Umbilical cord (tissue), 1 donor: ENCODE measurements at regions not wholly inside any gene's neighbourhood (a gene's known extent, or its start where the extent isn't known, plus 50 kb on each side); places are given as distances from the start of the nearest gene placed in this dataset.

Experiments
- DNase-seq: peaks from one replicate; pipeline ENCODE4 v3.0.0-alpha.2; 2015; ENCODE audit warnings: low spot score

GRCh38 chr6:23855497-23856116, 270.4 kb upstream of the NRSN1 start:
- DNase-seq = no peak

- DNase-seq = no peak
Observed at GRCh38 chr6:23870496-23870895, 255.5 kb upstream of the NRSN1 start.

DNA sequence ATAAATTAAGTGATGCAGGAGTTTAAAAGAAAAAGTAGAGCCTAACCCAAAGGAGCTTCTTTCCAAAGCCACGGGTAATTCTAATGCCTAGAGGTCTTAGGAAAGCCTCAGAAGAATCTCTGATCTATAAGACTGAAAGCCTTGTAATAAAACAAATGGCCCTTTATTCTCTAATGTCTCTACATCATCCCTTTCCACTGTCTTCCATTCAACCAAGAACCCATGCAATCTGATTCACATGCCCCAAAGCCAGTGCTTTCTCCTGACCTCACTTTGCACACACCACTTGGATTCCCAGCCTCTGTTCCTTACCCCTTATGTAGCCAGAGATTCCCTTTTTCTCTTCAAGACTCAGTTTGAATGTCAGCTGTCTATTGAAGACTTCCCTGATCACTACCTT, 252.9 kb upstream of the NRSN1 start:
- no peak for DNase-seq

DNA sequence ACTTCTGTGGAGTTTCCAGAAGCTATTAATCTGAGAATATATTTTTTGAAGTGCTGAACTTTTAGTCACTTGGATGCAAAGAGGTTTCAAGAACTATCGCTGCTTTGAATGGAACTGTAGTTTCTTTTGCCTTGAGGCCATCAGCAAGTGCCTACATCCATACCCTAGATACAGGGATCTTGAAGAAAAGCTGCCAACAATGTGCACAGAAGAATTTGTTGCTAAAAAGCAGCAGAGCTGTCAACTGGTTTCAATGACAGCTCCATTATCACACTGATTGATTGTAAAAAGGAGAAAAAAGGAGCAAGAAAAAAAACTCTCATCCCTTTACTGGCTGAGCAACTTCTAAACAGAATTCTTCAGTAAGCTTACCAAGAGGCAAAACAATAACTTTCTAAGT, 251.0 kb upstream of the NRSN1 start:
- peak; percentile 1 for DNase-seq

DNA sequence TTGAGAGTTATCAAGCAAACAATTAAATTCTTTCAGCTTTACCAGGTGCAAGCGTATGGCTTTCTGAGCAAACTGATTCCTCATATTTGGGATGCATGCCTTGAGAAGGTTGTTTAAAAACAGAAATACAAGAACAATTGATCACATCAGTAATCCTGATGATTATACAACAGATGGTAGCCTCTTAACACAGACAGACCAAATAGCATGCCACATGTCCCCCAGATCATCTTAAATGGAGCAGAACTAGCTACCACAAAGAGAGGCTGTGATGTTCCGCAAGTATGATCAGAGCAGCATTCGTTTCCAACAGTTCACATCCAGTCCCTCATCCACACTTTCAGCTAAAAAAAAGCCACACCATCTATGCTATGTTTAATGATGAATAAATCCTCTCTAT, 246.2 kb upstream of the NRSN1 start:
- no peak for DNase-seq

- no peak for DNase-seq
Observed at GRCh38 chr6:23890543-23891227, 235.3 kb upstream of the NRSN1 start.

- peak; percentile 6 for DNase-seq
Observed at GRCh38 chr6:23905133-23905815, 220.7 kb upstream of the NRSN1 start.

DNA sequence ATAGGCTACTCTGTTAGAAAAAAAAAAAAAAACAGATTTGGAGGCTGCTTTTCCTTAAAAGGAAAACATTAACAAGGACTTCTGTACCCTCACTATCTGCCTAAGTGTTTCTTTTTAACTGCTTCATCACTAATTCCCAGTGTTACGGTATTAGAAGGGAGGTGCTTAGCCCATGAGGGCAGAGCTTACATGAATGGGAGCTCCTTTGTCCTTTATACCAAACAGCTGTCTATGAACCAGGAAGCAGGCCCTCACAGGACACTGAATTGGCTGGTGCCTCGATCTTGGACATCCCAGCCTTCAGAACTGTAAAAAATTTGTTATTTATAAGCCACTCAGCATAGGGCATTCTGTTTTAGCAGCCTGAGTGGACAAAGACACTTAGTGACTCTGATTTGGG, 215.6 kb upstream of the NRSN1 start:
- no peak for DNase-seq

DNA sequence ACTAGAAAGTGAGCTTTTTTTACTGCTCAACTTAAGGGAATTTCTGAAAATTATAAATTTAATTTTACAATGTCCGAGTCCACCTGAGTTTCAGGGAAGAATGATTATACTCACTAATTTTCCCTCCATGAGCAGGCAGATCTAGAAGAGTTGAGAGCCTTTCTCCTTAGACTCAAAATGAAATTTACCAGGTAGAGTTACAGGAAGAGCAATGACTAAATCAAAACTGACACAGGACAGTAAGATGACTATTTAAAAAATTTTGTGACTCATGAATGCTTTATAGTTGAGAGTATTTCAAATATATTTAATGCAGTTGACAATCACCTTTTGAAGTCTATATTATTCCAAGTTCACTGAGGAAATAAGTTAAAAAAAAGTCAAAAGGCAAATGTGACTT, 198.1 kb upstream of the NRSN1 start:
- no peak for DNase-seq

GRCh38 chr6:23929201-23929600, 196.8 kb upstream of the NRSN1 start:
- DNase-seq = no peak

DNA sequence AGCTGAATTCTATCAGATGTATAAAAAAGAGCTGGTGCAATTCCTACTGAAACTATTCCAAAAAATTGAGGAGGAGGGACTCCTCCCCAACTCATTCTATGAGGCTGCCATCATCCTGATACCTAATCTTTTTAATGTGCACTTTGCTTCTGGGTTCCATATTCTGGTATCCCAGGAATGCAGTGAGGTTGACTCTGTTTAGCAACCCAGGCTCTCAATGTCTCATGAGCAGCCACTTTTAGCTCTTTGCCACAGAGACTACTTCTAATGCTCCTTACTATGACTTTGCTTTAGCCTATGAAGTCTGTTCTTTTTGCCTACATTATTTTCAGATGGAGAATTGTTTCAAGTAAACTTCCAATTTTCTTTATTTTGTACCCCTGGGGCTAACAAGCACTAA, 185.5 kb upstream of the NRSN1 start:
- DNase-seq = peak; percentile 30

DNA sequence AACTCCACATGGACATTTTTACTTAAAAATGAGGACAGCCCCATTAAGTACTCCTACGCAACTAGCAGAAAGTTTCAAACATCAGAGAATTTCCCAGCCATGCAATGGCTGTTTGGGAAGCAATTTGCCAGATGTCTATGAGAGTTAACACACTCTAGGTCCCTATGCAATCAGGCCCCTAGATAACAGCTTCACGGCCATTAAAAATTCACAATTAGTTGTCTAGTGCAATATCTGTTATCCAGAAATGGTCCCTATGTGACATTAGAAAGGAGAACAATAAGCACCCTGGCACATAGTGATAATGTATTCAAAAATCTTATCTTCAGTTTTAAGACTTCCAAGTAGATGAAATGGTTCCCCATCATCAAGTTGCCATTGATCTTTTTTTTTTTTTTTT, 174.3 kb upstream of the NRSN1 start:
- no peak for DNase-seq

- no peak for DNase-seq
Observed at GRCh38 chr6:23952245-23952644, 173.8 kb upstream of the NRSN1 start.

- no peak for DNase-seq
Observed at GRCh38 chr6:23953976-23954375, 172.0 kb upstream of the NRSN1 start.

GRCh38 chr6:23957017-23957416, 169.0 kb upstream of the NRSN1 start:
- no peak for DNase-seq

DNA sequence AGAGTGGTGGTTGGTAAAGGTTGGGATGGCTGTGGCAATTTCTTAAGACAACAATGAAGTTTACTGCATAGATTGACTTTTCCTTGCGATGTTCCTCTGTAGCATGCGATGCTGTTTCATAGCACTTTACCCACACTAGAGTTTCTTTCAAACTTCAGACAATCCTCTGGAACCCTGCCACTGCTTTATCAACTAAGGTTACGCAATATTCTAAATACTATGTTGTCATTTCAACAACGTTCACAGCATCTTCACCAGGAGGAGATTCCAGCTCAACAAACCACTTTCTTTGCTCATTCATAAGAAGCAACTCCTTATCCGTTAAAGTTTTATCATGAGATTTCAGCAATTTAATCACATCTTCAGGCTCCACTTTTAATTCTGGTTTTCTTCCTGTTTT, 161.2 kb upstream of the NRSN1 start:
- DNase-seq = peak; percentile 23

DNA sequence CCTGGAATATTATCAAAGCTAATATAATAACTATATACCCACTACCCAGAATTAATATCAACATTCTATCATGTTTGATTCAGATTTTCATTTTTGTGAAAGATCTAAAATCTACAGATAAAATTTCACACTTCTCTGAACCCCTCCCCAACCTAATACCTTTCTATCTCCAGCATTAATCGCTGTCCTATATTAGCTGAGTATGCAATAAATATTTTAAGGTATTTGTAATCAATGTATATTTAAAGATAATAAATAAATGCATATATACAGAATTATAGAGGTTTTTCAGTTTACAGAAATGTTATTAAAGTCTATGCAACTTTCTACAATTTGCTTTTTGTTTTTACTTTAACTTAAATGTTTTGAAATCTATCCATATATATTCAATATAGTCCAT, 156.7 kb upstream of the NRSN1 start:
- no peak for DNase-seq

DNA sequence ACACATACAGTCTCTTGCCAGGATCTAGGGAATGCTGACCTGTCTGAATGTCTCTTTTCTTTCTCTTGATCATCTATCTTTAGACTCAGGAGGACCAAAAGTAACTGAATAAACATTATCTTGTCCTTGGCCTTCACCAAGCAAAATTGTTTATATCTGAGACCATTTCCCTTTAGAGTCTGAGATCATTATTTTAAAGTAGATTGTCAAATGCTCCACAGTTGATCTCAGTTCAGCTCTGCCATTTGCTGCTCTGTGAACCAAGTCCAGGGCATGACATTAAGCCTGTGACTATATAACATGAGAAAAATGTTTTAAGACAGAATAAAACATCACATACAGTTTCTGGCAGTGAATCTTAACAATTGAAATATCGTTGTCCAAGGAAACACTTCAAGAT, 148.3 kb upstream of the NRSN1 start:
- DNase-seq = no peak

DNA sequence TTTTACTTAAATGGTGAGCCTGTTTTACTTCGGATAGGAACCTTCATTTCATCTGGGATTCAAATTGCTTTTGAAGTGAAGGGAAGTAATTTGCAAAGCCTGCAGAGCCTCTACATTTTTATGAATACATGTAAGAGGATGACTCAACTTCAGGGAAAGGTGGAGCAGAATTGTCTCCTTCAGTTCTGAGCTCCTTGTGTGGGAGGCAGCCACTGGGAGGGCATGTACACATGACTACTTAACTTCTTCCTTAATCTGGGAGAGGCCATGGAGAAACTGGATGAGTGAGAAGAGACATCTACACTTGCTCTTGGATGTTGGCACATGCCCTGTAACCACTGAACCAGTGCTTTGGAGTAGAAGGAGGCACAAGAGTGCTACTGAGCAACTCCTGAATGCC, 145.1 kb upstream of the NRSN1 start:
- no peak for DNase-seq

DNA sequence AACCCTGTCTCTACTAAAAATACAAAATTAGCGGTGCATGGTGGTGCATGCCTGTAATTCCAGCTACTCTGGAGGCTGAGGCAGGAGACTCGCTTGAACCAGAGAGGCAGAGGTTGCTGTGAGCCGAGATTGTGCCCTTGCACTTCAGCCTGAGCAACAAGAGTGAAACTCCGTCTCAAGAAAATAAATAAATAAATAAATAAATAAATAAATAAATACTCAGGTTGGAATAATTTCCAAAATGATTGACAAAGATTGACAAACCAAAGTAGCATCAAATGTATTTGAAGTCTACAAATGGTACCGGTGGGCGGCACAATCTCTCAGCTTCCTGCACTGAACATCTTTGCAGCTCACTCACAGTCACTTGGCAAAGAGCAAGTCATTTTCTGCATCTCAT, 144.1 kb upstream of the NRSN1 start:
- DNase-seq = no peak

GRCh38 chr6:23983735-23984134, 142.3 kb upstream of the NRSN1 start:
- no peak for DNase-seq

DNA sequence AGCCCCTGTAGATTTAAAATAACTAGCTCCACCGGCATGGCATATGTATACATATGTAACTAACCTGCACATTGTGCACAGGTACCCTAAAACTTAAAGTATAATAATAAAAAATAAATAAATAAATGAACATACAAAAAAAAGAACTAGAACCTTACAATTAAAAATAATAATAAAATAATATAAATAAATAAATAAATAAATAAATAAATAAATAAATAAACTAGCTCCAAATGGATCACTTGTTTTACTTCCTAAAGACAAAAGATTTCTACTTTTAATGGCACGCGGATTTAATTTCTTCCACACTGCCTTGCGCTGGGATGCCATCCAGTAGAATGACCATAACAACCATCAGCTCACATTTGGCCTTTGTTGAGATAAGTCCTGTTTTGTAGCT, 141.0 kb upstream of the NRSN1 start:
- DNase-seq = no peak

- no peak for DNase-seq
Observed at GRCh38 chr6:23989885-23990533, 136.0 kb upstream of the NRSN1 start.
